ENCODE measurements at regions not wholly inside any gene's neighbourhood (a gene's known extent, or its start where the extent isn't known, plus 50 kb on each side); places are given as distances from the start of the nearest gene placed in this dataset.

DNA sequence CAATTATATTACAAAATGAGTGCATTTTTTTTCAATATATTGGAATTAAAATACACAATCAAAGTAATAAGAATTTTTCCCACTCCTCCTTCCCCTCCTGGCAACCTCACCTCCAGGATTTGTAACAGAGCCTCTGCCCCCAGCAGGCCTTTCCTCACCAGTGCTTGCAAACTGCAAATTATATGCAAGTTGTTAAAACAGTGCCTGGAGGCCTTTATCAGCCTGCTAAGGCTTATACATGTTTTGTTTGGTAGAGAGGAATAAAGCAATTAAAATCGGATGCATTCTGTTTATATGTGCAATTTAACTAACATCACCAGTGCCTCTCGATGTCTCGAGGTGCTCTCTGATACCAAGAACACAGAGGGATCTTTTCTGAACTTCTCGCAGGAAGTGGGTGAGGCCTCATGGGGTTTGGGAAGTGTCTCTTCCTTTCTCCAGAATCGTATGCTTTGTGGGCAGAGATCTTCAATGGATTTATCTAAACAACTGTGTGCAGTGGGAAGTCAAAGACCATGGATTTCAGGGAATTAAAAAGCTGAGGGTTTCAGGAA is 186.8 kb downstream of the CDH26 start:
- DNase-seq (no peak), ATAC-seq (replicated peaks) (no peak)
- Mint-ChIP-seq H3K4me3 (no peak overlapping the region), H3K36me3 (no peaks in the 10 kb centered on the region), H3K9me3 (peaks cover 0 to 2% of the 10 kb centered on the region in 2 donors), H3K27ac (no peak overlapping the region), H3K27me3 (no peaks in the 10 kb centered on the region), H3K4me1 (peaks cover 0 to 5% of the 10 kb centered on the region in 2 donors)

DNA sequence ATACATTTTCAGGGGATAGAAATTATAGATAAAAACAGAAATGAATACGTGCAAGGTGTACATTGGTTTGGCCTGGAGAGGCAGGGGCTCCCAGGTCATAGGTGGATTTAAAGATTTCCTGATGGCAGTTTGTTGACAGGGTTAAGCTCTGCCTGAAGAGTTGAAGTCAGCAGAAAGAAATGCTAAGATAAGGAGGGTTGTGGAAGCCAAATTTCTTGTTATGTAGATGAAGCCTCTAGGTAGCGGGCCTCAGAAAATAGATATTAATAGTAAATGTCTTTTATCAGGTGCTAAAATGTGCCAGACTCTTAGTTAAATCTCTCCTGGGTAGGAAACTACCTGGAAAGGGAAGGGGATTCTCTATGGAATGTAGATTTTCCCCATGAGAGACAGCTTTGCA is 188.8 kb downstream of the CDH26 start:
- H3K4me3 Mint-ChIP-seq = no peak overlapping the region
- H3K27ac Mint-ChIP-seq = no peak overlapping the region

DNA sequence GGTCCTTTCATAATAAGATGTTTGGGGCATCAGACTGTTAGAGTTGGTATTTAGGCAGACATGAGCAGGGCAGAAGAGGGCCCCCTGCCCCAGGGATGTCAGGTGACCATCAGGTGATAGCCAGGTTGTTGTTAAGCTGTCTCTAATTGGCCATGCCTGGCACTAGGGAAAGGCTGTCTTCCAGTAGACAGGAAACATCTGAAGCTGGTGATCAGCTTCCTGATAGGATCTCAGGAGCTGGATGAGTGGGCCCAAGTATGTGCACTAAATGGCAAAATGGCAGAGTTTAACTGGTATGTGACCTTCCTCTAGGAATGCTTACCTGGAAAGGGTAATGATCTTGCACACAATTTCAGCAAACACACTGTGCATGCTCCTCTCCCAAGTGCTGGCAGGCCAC is 190.7 kb downstream of the CDH26 start:
- H3K4me3 Mint-ChIP-seq = no peak overlapping the region
- peaks cover 0 to 2% of the 10 kb centered on the region in 2 donors for H3K9me3 Mint-ChIP-seq
- DNase-seq (no peak), ATAC-seq (replicated peaks) (no peak)
- H3K36me3 Mint-ChIP-seq = no peaks in the 10 kb centered on the region
- peaks cover 0 to 5% of the 10 kb centered on the region in 2 donors for H3K4me1 Mint-ChIP-seq
- H3K27ac Mint-ChIP-seq = no peak overlapping the region
- no peaks in the 10 kb centered on the region for H3K27me3 Mint-ChIP-seq

More for the DNA sequence above, 188.8 kb downstream of the CDH26 start:
- no peaks in the 10 kb centered on the region for H3K27me3 Mint-ChIP-seq
- ATAC-seq (replicated peaks) (no peak), DNase-seq (no peak)
- peaks cover 0 to 2% of the 10 kb centered on the region in 2 donors for H3K9me3 Mint-ChIP-seq
- no peaks in the 10 kb centered on the region for H3K36me3 Mint-ChIP-seq
- peaks cover 0 to 5% of the 10 kb centered on the region in 2 donors for H3K4me1 Mint-ChIP-seq

DNA sequence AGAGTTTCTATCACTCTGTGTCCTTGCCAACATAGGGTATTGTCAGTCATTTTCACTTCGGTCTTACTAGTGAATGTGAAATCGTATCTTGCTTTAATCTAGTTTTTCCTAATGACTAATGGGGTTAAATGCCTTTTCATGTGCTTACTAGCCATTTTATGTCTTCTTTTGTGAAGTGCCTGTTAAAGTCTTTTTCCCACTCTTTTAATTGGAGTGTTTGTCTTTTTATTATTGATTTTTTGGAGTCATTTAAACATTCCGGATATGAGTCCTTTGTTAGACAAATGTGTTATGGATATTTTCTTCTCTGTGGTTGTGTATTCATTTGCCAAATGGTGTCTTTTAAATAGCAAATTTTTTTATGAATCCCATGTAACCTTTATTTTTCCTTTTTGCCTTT is 194.6 kb downstream of the CDH26 start:
- H3K9me3 Mint-ChIP-seq = peaks cover 0 to 4% of the 10 kb centered on the region in 2 donors
- H3K4me3 Mint-ChIP-seq = no peak overlapping the region
- ATAC-seq (replicated peaks) = no peak
- H3K27me3 Mint-ChIP-seq = no peaks in the 10 kb centered on the region
- H3K27ac Mint-ChIP-seq = no peak overlapping the region
- H3K4me1 Mint-ChIP-seq = no peaks in the 10 kb centered on the region
- DNase-seq = no peak
- no peaks in the 10 kb centered on the region for H3K36me3 Mint-ChIP-seq

DNA sequence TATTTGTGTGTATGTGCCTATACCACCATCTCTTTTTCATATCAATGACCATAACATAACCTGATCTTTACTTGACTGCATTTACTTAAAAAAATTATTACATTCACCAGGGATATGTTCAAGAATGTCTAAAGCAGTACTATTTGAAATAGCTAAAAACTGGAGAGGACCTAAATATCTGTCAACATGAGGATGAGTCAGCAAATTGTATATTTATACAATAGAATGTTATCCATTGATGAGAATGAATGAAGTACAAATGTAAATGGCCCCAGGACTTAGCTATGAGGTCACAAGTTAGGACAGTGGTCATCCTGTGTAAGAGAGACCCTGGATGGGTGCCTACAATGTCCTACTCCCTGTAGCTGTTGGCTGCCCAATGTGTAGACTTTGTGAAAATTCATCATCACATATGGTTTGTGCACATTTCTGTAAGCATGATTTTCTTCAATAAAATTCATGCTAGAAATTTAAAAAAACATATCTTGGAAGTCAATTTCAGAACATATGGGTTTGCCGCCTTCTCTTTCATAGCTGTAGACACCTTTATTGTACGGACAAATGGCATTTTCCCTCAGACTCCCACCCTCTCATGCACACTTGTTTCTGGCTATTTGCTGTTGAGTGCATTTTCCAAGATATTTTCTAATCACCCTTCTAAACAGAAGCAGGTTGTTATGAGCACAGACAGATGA is 202.4 kb downstream of the CDH26 start:
- Mint-ChIP-seq H3K4me1 (no peaks in the 10 kb centered on the region), H3K27me3 (peaks cover 5 to 8% of the 10 kb centered on the region in 2 donors), H3K9me3 (peaks cover 7% of the 10 kb centered on the region in 2 donors), H3K27ac (no peak overlapping the region), H3K4me3 (no peak overlapping the region), H3K36me3 (no peaks in the 10 kb centered on the region)
- no peak for DNase-seq
- ATAC-seq (replicated peaks) = no peak

DNA sequence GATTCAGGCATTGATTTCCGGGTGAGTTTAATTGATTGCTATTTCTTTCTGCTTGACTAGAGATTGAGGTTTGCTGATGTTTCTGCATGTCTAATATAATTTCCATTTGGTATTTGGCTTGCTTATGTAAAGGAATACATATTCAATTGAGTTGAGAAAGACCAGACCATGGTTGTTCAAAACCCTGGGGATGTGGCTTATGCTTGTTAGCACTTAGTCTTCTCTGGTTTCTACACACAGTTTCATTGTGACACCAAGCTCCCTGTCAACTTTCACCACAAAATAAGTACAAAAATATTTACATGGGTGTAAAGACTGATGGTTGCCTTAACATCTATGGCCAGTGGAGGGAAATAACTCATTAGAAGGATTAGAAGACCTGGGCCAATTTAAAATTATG is 209.6 kb downstream of the CDH26 start:
- ATAC-seq (replicated peaks) = no peak
- H3K9me3 Mint-ChIP-seq = no peaks in the 10 kb centered on the region
- H3K4me1 Mint-ChIP-seq = no peaks in the 10 kb centered on the region
- no peak overlapping the region for H3K27ac Mint-ChIP-seq
- no peak for DNase-seq
- no peak overlapping the region for H3K4me3 Mint-ChIP-seq
- no peaks in the 10 kb centered on the region for H3K36me3 Mint-ChIP-seq
- H3K27me3 Mint-ChIP-seq = no peaks in the 10 kb centered on the region

DNA sequence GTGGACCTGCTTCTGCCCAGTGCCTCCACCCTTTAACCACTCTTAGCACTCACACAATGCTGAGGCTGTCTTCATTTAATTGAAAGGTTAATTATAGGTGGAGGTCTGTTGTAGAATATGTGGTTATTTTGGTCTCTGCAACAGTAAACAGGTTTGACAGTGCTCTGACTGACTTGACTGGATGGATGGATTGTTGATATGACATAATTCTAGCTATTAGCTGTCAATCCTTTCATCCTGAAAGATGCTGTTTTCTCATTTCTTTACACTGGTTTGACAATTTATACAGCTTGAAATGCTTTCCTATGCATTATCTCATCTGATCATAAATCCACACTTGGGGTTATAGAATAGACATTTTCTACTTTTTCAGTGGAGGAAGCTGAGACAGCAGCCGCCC is 210.7 kb downstream of the CDH26 start:
- Mint-ChIP-seq H3K36me3 (no peaks in the 10 kb centered on the region), H3K9me3 (peaks cover 0 to 4% of the 10 kb centered on the region in 2 donors), H3K4me3 (no peak overlapping the region), H3K4me1 (no peaks in the 10 kb centered on the region), H3K27ac (no peak overlapping the region), H3K27me3 (no peaks in the 10 kb centered on the region)
- ATAC-seq (replicated peaks) (no peak), DNase-seq (no peak)

DNA sequence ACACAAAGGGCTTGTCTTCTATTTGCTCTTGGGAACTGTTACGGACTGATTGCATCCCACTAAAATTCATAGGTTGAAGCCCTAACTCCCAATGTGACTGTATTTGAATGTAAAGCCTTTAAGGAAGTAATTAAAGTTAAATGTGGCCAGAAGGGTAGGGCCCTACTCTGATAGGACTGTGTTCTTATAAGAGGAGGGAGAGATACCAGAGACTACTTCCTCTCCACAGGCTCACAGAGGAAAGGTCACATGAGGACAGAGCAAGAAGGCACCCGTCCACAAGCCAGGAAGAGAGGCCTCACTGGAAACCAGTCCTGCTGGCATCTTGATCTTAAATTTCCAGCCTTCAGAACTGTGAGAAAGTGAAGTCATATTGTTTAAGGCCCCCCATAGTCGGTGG is 211.9 kb downstream of the CDH26 start:
- no peaks in the 10 kb centered on the region for H3K36me3 Mint-ChIP-seq
- no peaks in the 10 kb centered on the region for H3K4me1 Mint-ChIP-seq
- H3K27ac Mint-ChIP-seq = no peak overlapping the region
- peaks cover 0 to 4% of the 10 kb centered on the region in 2 donors for H3K9me3 Mint-ChIP-seq
- no peak overlapping the region for H3K4me3 Mint-ChIP-seq
- DNase-seq (no peak), ATAC-seq (replicated peaks) (no peak)
- no peaks in the 10 kb centered on the region for H3K27me3 Mint-ChIP-seq

DNA sequence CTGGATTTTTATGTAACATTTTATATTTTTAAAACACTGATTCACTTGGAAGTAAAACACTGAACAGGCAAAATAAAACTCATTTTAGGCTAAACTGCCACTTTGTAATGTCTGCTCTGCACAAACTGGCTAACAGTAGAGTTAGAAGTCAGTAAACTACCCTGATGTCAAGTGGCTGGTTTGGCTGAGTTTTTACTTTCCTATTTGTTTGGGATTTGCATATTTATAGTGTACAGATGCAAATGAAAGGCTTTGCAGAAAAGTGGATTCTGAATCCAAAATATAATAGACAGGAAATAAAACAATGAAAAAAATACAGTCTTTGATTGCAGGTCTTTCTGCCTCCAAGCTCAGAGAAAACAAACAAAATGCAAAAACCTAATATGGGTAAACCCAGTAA is 213.1 kb downstream of the CDH26 start:
- no peaks in the 10 kb centered on the region for H3K4me1 Mint-ChIP-seq
- peaks cover under 1 to 10% of the 10 kb centered on the region in 2 donors for H3K9me3 Mint-ChIP-seq
- ATAC-seq (replicated peaks) = no peak
- H3K27me3 Mint-ChIP-seq = no peaks in the 10 kb centered on the region
- no peak overlapping the region for H3K27ac Mint-ChIP-seq
- no peak overlapping the region for H3K4me3 Mint-ChIP-seq
- DNase-seq = no peak
- no peaks in the 10 kb centered on the region for H3K36me3 Mint-ChIP-seq

DNA sequence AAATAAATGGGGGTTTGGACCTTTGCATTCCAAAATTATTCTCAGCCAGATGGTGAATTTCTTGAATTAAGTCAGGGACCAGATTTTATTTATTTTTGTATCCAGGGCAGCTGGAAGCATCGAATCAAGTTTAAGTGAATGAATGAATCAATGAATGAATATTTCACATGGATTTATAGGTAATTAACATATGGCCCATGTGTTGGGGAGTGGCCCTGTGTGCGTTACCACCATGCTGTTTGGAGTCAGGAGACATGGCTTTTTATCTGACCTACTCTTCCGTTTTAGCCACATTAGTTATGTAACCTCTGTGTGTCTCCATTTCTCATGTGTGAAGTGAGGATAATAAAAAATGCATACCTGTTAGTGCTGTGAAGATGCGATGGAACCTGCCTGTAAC is 213.5 kb downstream of the CDH26 start:
- DNase-seq (no peak), ATAC-seq (replicated peaks) (no peak)
- no peak overlapping the region for H3K4me3 Mint-ChIP-seq
- H3K4me1 Mint-ChIP-seq = no peaks in the 10 kb centered on the region
- peaks cover 4 to 10% of the 10 kb centered on the region in 2 donors for H3K9me3 Mint-ChIP-seq
- no peaks in the 10 kb centered on the region for H3K36me3 Mint-ChIP-seq
- no peak overlapping the region for H3K27ac Mint-ChIP-seq
- no peaks in the 10 kb centered on the region for H3K27me3 Mint-ChIP-seq

DNA sequence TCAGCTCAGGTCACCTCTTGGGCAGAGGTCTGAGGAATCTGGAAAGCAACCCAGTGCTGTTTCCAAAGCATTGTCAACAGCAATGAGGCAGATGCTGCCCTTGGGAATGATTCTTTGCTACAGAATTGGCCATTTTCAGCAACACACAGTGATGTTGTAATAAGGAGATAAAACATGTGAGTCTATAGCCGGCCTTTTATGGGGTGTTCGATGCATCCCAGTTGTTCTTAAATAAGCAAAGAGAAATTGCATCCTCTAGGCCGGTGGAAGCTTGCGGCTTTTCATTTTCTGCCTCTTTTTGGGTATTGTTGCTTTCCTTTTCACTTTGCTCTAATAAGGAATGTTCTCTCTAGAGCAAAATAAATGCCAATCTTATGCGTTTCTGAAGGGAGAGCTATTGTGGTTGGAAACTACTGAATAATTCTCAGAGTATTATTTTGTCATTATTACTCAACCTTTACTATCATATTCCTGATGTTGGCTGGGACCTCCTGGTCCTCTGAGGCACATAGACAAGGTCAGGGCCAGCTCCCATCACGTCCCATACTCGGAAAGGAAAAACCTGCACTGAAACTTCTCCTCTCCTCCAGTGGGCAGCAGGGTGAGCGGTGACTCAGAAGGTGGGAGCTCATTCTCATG is 214.2 kb downstream of the CDH26 start:
- ATAC-seq (replicated peaks) (no peak), DNase-seq (no peak)
- Mint-ChIP-seq H3K27ac (no peak overlapping the region), H3K4me1 (no peaks in the 10 kb centered on the region), H3K27me3 (no peaks in the 10 kb centered on the region), H3K9me3 (peaks cover 5 to 10% of the 10 kb centered on the region in 2 donors), H3K36me3 (no peaks in the 10 kb centered on the region), H3K4me3 (no peak overlapping the region)

DNA sequence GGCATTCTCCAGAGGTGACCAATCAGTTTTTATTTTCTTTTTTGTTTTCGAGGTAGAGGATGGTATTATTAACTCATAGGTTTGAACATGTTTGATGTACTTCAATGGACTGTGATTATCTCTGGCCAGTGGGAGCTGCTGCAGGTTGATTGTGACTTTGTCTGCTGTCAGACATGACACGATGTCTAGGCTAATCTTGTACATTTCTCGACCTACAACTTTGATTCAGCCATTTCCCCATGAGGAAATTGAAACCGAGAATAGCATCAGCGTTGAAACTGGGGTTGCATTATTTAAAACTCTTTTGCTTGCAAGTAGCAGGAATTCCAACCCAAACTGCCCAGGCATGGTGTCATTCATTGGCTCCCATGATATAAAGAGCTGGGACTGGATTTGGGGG is 218.9 kb downstream of the CDH26 start:
- no peak for DNase-seq
- H3K27me3 Mint-ChIP-seq = no peaks in the 10 kb centered on the region
- no peaks in the 10 kb centered on the region for H3K36me3 Mint-ChIP-seq
- no peak for ATAC-seq (replicated peaks)
- no peak overlapping the region for H3K27ac Mint-ChIP-seq
- no peaks in the 10 kb centered on the region for H3K4me1 Mint-ChIP-seq
- no peak overlapping the region for H3K4me3 Mint-ChIP-seq
- H3K9me3 Mint-ChIP-seq = peaks cover 5 to 10% of the 10 kb centered on the region in 2 donors

DNA sequence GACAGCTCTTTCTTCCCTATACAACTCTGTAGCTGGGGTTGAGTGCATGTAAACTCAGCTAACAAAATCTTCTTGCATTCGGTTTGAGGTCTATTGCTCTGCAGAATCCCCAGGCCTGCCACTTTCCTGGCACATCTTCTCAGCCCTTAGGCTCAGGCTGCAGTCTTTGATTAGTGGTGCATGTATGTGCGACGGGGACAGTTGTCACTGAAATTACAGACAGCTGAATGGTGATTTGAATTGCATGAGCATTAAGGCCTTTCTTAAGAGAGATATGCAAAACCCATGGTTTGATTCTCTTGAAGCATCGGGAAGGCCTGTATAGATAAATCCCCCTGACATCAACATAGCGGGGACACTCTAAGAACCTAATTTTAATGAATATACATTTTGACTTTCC is 222.8 kb downstream of the CDH26 start:
- DNase-seq (no peak), ATAC-seq (replicated peaks) (no peak)
- Mint-ChIP-seq H3K27ac (no peak overlapping the region), H3K36me3 (peaks cover 2 to 7% of the 10 kb centered on the region in 2 donors), H3K4me1 (no peaks in the 10 kb centered on the region), H3K9me3 (peaks cover 13% of the 10 kb centered on the region in 2 donors), H3K27me3 (no peaks in the 10 kb centered on the region), H3K4me3 (no peak overlapping the region)

DNA sequence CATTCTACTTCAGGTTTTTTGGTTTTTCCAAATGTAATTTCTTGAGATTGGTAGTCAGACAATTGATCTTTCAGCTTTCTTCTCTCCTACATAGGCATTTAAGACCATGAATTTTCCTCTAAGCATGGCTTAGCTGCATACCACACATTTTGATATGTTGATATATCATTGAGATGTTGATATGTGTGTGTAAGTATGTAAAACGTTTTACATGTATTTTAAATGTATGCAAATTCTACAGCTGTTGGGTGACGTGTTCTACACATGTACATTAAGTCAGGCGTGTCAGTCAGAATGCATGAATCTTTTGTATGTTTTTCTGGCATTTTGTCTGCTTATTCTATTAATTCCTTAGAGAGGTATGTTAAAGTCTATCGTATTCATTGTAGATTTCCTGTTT is 228.2 kb downstream of the CDH26 start:
- ATAC-seq (replicated peaks) = no peak
- no peaks in the 10 kb centered on the region for H3K4me1 Mint-ChIP-seq
- H3K27ac Mint-ChIP-seq = no peak overlapping the region
- H3K4me3 Mint-ChIP-seq = no peak overlapping the region
- peaks cover 12 to 16% of the 10 kb centered on the region in 2 donors for H3K9me3 Mint-ChIP-seq
- no peaks in the 10 kb centered on the region for H3K27me3 Mint-ChIP-seq
- peaks cover 3 to 7% of the 10 kb centered on the region in 2 donors for H3K36me3 Mint-ChIP-seq
- DNase-seq = no peak

DNA sequence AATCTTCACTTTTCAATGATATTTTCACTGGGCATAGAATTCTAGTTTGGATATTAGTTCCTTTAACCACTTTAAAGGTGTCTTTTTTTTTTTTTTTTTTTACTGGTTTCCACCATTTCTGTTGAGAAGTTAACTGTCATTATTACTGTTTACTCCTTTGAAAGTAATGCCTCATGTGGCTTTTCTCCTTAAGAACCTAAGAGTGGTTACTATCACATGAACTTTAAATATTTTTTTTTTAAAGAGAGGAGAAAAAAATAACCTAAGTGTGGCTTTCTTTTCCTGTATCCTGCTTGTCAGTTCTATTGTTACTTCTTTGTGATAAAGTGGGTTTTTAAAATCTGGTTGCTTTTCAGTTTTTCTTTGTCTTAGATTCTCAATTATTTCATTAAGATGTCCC is 229.5 kb downstream of the CDH26 start:
- Mint-ChIP-seq H3K27ac (no peak overlapping the region), H3K36me3 (peaks cover 3 to 7% of the 10 kb centered on the region in 2 donors), H3K27me3 (no peaks in the 10 kb centered on the region), H3K9me3 (peaks cover 12 to 16% of the 10 kb centered on the region in 2 donors), H3K4me3 (no peak overlapping the region), H3K4me1 (no peaks in the 10 kb centered on the region)
- no peak for DNase-seq
- no peak for ATAC-seq (replicated peaks)

Measured in stimulated activated naive B cell treated with anti-CD40 and anti-IgM and Interleukin-4, amounts not matched to agents 10 μg/mL and 1 μg/mL and 100 μg/mL, for 72 hours (primary cell).